ENCODE measurements at regions not wholly inside any gene's neighbourhood (a gene's known extent, or its start where the extent isn't known, plus 50 kb on each side); places are given as distances from the start of the nearest gene placed in this dataset.

DNA sequence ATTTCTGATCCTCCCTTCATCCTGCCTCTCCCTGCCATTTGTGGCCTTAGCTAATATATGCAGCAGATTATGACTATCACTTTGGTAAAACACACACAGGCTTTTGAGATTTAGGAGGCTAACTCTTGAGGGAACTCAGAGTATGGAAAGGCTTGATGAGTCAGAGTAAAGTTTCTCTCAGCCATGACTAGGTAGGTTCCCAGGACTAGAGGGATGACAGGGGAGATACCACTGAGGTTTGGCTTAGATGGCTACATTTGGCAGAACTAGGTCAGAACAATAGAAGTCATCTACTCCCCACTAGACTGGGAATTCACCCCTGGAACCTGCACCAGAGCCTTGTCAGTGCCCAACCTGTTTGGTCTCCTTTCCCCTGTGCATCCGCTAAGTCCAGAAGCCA lies 585.7 kb downstream of the TLL1 start:
- H3K4me3 ChIP-seq (ENCODE audit: low read length): no peak overlapping the region
- TF ChIP-seq, protein P1, sequence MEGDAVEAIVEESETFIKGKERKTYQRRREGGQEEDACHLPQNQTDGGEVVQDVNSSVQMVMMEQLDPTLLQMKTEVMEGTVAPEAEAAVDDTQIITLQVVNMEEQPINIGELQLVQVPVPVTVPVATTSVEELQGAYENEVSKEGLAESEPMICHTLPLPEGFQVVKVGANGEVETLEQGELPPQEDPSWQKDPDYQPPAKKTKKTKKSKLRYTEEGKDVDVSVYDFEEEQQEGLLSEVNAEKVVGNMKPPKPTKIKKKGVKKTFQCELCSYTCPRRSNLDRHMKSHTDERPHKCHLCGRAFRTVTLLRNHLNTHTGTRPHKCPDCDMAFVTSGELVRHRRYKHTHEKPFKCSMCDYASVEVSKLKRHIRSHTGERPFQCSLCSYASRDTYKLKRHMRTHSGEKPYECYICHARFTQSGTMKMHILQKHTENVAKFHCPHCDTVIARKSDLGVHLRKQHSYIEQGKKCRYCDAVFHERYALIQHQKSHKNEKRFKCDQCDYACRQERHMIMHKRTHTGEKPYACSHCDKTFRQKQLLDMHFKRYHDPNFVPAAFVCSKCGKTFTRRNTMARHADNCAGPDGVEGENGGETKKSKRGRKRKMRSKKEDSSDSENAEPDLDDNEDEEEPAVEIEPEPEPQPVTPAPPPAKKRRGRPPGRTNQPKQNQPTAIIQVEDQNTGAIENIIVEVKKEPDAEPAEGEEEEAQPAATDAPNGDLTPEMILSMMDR (IDR thresholded peaks at IDR 0.05; ENCODE audit: insufficient read depth, low read depth, low read length, missing control alignments): no peak
- peak; percentile 55 for DNase-seq (ENCODE audit: low read depth)

DNA sequence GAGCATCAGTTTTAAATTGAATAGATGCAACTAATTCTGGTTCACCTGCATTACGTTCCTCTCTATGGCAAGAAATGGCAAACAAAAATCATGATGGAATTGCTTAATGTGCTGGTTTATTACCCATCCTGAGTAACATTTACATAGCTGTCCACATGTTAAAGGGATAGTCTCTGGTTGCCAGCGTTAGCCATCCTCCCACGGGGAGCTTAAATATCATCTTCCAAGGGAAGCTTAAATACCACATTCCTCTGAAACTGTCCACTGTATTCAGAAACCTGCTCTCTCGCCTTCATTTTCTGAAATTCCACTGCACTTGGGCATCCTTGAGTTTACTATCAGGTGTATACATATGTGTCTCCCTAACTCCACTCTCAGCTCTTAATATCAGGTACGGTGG lies 586.6 kb downstream of the TLL1 start:
- no peak for DNase-seq (ENCODE audit: low read depth)

DNA sequence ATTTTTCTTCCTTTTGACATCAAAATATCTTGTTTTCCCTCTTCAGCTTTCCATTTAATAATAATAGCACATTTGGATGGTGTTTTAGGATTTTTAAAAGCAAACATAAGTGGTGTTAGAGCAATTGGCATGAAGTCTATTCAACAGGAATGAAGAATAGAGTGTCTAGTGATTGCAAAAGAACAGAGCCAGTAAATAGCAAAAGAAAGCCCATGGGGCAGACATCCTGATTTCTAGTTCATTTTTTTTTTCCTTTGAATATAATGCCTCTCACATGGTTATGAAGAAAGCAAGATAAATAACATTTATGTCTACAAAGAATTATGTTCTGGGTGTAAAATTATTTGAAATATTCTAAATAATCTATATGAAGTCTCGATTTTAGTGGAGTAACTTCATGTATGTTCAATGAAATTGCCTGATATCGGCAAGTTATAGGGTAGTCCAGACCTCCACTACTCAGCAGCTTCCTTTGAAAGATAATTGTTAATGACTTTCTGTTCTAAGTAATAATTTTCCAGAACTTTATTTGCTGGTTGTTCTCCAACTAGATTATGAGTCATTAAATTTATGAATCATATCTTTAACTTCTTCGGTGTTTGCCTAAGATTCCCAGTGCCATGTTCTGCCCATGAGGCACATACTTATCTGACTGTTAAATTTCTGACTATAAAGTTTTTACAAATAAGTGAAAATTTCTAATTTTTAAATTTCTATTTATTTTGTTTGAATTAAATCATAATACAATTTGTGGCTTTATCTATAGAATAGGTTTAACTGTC lies 587.9 kb downstream of the TLL1 start:
- peak; percentile 59 for DNase-seq (ENCODE audit: low read depth)
- no peak overlapping the region for H3K4me3 ChIP-seq (ENCODE audit: low read length)
- TF ChIP-seq, protein P1 (IDR thresholded peaks at IDR 0.05; ENCODE audit: insufficient read depth, low read depth, low read length, missing control alignments): no peak

More for the DNA sequence above, 586.6 kb downstream of the TLL1 start:
- H3K4me3 ChIP-seq (ENCODE audit: low read length): no peak overlapping the region
- TF ChIP-seq, protein P1 (IDR thresholded peaks at IDR 0.05; ENCODE audit: insufficient read depth, low read depth, low read length, missing control alignments): no peak

DNA sequence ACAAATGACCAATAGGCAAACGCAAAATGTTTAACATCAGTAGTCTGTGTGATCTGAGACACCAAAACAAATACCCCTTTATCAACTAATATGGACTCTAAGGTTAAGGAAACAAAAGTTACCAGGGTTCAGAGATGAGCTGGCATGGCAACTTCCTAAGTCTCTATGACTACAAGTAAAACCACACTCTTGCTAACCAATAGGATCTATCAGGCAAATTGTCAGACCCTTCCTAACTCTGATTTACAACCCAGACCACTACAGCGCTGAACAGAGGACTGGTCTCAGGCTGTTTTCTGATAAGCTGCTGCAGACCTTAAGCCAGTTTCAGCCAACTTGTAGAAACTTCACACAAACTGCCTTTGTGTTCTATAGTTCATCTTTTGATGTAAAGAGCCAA lies 608.0 kb downstream of the TLL1 start:
- H3K4me3 ChIP-seq (ENCODE audit: low read length): no peak overlapping the region
- TF ChIP-seq, protein P1 (IDR thresholded peaks at IDR 0.05; ENCODE audit: insufficient read depth, low read depth, low read length, missing control alignments): no peak
- DNase-seq (ENCODE audit: low read depth): no peak

DNA sequence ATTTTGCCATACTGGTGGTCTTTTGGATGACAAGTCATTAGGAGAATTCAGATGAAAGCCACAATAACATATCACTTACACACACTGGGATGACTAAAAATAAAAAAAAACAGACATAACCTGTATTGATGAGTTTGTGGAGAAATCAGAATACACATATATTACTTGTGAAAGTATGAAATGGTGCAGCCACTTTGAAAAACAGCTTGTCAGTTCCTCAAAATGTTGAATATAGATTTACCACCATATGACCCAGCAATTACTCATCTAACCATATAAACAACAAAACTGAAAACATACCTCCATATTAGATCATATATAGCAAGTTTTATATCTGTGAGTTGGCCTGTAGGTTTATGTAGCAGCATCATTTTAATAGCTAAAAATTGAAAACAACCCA lies 608.7 kb downstream of the TLL1 start:
- TF ChIP-seq, protein P1 (IDR thresholded peaks at IDR 0.05; ENCODE audit: insufficient read depth, low read depth, low read length, missing control alignments): no peak
- DNase-seq (ENCODE audit: low read depth): peak; percentile 3
- no peak overlapping the region for H3K4me3 ChIP-seq (ENCODE audit: low read length)

DNA sequence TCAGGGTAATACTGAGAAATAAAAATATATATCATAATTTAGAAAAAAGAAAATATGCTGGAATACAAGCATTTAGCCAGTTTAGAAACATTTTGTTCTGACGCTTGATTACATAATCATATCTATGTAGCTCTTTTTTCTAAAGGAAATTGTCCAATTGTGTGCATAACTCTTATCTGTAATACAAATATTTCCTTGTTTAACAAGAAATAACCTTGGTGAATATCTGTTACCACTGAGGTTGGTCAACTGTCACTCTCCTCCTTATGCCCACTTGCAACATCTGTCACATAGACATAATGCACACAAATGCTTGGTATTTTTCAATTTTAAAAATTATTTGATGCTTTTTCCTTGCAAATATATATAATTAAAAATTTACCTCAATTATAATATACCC lies 609.7 kb downstream of the TLL1 start:
- DNase-seq (ENCODE audit: low read depth): no peak
- no peak overlapping the region for H3K4me3 ChIP-seq (ENCODE audit: low read length)
- TF ChIP-seq, protein P1 (IDR thresholded peaks at IDR 0.05; ENCODE audit: insufficient read depth, low read depth, low read length, missing control alignments): no peak

DNA sequence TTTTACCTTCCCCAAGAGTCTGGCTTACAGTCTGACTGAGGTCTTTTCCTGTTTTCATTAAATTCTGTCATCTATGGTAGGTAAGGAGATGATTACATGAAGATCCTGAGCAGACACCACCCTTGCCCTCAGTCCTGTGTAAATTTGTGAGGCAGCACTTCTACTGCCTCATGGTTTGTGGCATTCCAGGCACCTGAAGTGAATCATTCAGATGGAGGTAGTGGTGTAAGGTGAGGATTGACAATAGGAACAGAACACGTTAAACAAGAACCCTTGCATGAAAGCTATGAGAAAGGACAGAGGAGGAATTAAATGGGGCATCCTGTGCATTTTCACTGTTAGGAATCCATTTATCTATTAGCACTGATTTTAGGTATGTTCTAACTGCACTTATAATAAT lies 618.6 kb downstream of the TLL1 start:
- peak; percentile 40 for DNase-seq (ENCODE audit: low read depth)
- TF ChIP-seq, protein P1 (IDR thresholded peaks at IDR 0.05; ENCODE audit: insufficient read depth, low read depth, low read length, missing control alignments): no peak
- no peak overlapping the region for H3K4me3 ChIP-seq (ENCODE audit: low read length)

Data from epithelial cell of esophagus (primary cell).